Liver (tissue), 8 donors: ENCODE measurements at regions not wholly inside any gene's neighbourhood (a gene's known extent, or its start where the extent isn't known, plus 50 kb on each side); places are given as distances from the start of the nearest gene placed in this dataset.

Experiments used
- DNase-seq: peaks from one replicate; pipeline ENCODE4 v3.0.0-alpha.2; 2017; ENCODE audit warnings: low spot score
- H3K27ac ChIP-seq, 2 donors: one replicate each; pipeline ENCODE4 v1.7.0; 2013; ENCODE audit warnings: inconsistent platforms in 2 of 2, low read length in 2 of 2, control low read depth in 1 of 2, low read depth in 1 of 2, mild to moderate bottlenecking in 1 of 2
- H3K27me3 ChIP-seq, 4 donors: one replicate each; pipeline versions ENCODE4 v1.6.1 to v1.7.0; 2013; ENCODE audit warnings: low read length in 3 of 4, inconsistent platforms in 1 of 4, mild to moderate bottlenecking in 1 of 4, moderate library complexity in 1 of 4; ENCODE audit not compliant: control insufficient read depth in 4 of 4, insufficient read depth in 4 of 4
- H3K36me3 ChIP-seq, 4 donors: one replicate each; pipeline versions ENCODE4 v1.6.1 to v1.7.0; 2013; ENCODE audit warnings: low read length in 3 of 4, mild to moderate bottlenecking in 3 of 4, low read depth in 1 of 4, moderate library complexity in 1 of 4; ENCODE audit not compliant: control insufficient read depth in 4 of 4, insufficient read depth in 3 of 4
- H3K4me1 ChIP-seq, 4 donors: one replicate each; pipeline versions ENCODE4 v1.6.1 to v1.7.0; 2013; ENCODE audit warnings: low read length in 3 of 4, mild to moderate bottlenecking in 3 of 4, moderate library complexity in 1 of 4; ENCODE audit not compliant: control insufficient read depth in 4 of 4, insufficient read depth in 4 of 4
- H3K4me3 ChIP-seq, 3 donors: one replicate each; pipeline versions ENCODE4 v1.6.1 to v1.7.0; 2013; ENCODE audit warnings: low read length in 3 of 3, control low read depth in 1 of 3, low read depth in 1 of 3, mild to moderate bottlenecking in 1 of 3
- H3K9ac ChIP-seq, 2 donors: one replicate each; pipeline ENCODE4 v1.7.0; 2013; ENCODE audit warnings: low read length in 2 of 2, mild to moderate bottlenecking in 2 of 2, moderate library complexity in 2 of 2, control low read depth in 1 of 2, low read depth in 1 of 2
- H3K9me3 ChIP-seq, 4 donors: one replicate each; pipeline versions ENCODE4 v1.6.1 to v1.7.0; 2013; ENCODE audit warnings: low read length in 3 of 4; ENCODE audit not compliant: control insufficient read depth in 4 of 4
- EGR1 ChIP-seq, 2 donors: IDR thresholded peaks; 2 replicates each; pipeline ENCODE4 v1.6.1; 2016 to 2018; ENCODE audit warnings: antibody characterized with exemption in 2 of 2, low read depth in 2 of 2
- FOXA1 ChIP-seq: IDR thresholded peaks from 2 replicates; pipeline ENCODE4 v1.6.1; 2016; ENCODE audit warnings: antibody characterized with exemption
- FOXA2 ChIP-seq: IDR thresholded peaks from 2 replicates; pipeline ENCODE4 v1.6.1; 2016; ENCODE audit warnings: antibody characterized with exemption
- GABPA ChIP-seq, 2 donors: IDR thresholded peaks in 1 of 2; conservative IDR thresholded peaks in 1 of 2; 2 replicates each; pipeline ENCODE4 v1.6.1; 2016; ENCODE audit warnings: antibody characterized with exemption in 2 of 2, mild to moderate bottlenecking in 1 of 2, moderate library complexity in 1 of 2
- HNF4A ChIP-seq, 2 donors: conservative IDR thresholded peaks; 2 replicates each; pipeline ENCODE4 v1.6.1; 2016; ENCODE audit warnings: antibody characterized with exemption in 2 of 2, mild to moderate bottlenecking in 2 of 2
- HNF4G ChIP-seq: IDR thresholded peaks from 2 replicates; pipeline ENCODE4 v1.6.1; 2016; ENCODE audit warnings: antibody characterized with exemption
- JUND ChIP-seq, 2 donors: IDR thresholded peaks; 2 replicates each; pipeline ENCODE4 v1.6.1; 2016; ENCODE audit warnings: antibody characterized with exemption in 2 of 2
- NR2F2 ChIP-seq: IDR thresholded peaks from 2 replicates; pipeline ENCODE4 v1.6.1; 2016; ENCODE audit warnings: antibody characterized with exemption
- RAD21 ChIP-seq, 2 donors: IDR thresholded peaks; 2 replicates each; pipeline ENCODE4 v1.6.1; 2016; ENCODE audit warnings: antibody characterized with exemption in 2 of 2, mild to moderate bottlenecking in 2 of 2
- RXRA ChIP-seq, 2 donors: IDR thresholded peaks; 2 replicates each; pipeline ENCODE4 v1.6.1; 2017 to 2018; ENCODE audit warnings: antibody characterized with exemption in 2 of 2, mild to moderate bottlenecking in 1 of 2
- SP1 ChIP-seq: IDR thresholded peaks from 2 replicates; pipeline ENCODE4 v1.6.1; 2018; ENCODE audit warnings: antibody characterized with exemption, mild to moderate bottlenecking
- TAF1 ChIP-seq: conservative IDR thresholded peaks from 2 replicates; pipeline ENCODE4 v1.6.1; 2016; ENCODE audit warnings: antibody characterized with exemption, mild to moderate bottlenecking
- YY1 ChIP-seq: IDR thresholded peaks from 2 replicates; pipeline ENCODE4 v1.6.1; 2016; ENCODE audit warnings: antibody characterized with exemption, mild to moderate bottlenecking
- WGBS: extraction: QIAGEN DNeasy Blood & Tissue Kit; methylation state at CpG from one replicate; pipeline ENCODE4 v1.1.7; 2013; 5-methylcytosine and 5-hydroxymethylcytosine counted together
- TF ChIP-seq, protein P1 (sequence below): fragments of 150-350 bp; IDR thresholded peaks from 2 replicates; pipeline ENCODE4 v1.5.1; 2017; ENCODE audit warnings: improper control_type of control experiment, low read depth, low read length; ENCODE audit not compliant: missing input control
- TF ChIP-seq, protein P2 (sequence below): IDR thresholded peaks from 2 replicates; pipeline ENCODE4 v1.6.1; 2016; ENCODE audit warnings: antibody characterized with exemption, mild to moderate bottlenecking
- TF ChIP-seq, protein P3 (sequence below): IDR thresholded peaks from 2 replicates; pipeline ENCODE4 v1.6.1; 2016; ENCODE audit warnings: antibody characterized with exemption
- donor health status: healthy.
- donor health status: healthy.
- donor health status: healthy.
- donor health status: healthy.
- donor health status: healthy.

DNA sequence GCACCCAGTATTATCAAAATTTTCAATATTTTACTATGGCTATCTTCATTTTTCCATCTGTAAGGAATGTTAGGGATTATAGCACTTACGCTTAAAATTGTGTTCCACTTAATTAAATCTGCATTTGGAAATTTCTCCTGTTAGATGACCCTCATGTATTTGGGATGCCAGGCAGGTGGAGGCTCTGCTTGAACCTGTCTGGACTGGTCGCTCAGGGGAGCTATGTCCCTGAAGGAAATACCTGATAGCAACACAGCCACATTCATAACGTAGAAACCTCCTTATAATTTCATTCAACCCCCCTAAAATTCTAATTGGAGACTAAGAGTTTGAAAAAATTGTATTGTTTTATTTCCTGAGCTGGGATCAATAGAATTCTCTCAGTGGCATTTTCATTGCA lies 636.0 kb upstream of the MMS22L start:
- Histone ChIP-seq H3K27ac (no peak overlapping the region), H3K9me3 (no peaks in the 10 kb centered on the region), H3K4me1 (no peaks in the 10 kb centered on the region), H3K36me3 (no peaks in the 10 kb centered on the region), H3K9ac (no peak overlapping the region), H3K4me3 (no peak overlapping the region), H3K27me3 (no peaks in the 10 kb centered on the region)
- no peak for TF ChIP-seq YY1
- no peak for TF ChIP-seq HNF4G
- no peak for TF ChIP-seq FOXA1
- no peak for TF ChIP-seq HNF4A (conservative IDR thresholded peaks at IDR 0.05)
- TF ChIP-seq EGR1 (IDR thresholded peaks at IDR 0.05; ENCODE audit: low read depth in 2 of 2), result no peak
- no peak for TF ChIP-seq GABPA (IDR thresholded peaks at IDR 0.05 in 1 of 2, conservative IDR thresholded peaks at IDR 0.05 in 1 of 2)
- TF ChIP-seq FOXA2, result no peak
- TF ChIP-seq, protein P1, sequence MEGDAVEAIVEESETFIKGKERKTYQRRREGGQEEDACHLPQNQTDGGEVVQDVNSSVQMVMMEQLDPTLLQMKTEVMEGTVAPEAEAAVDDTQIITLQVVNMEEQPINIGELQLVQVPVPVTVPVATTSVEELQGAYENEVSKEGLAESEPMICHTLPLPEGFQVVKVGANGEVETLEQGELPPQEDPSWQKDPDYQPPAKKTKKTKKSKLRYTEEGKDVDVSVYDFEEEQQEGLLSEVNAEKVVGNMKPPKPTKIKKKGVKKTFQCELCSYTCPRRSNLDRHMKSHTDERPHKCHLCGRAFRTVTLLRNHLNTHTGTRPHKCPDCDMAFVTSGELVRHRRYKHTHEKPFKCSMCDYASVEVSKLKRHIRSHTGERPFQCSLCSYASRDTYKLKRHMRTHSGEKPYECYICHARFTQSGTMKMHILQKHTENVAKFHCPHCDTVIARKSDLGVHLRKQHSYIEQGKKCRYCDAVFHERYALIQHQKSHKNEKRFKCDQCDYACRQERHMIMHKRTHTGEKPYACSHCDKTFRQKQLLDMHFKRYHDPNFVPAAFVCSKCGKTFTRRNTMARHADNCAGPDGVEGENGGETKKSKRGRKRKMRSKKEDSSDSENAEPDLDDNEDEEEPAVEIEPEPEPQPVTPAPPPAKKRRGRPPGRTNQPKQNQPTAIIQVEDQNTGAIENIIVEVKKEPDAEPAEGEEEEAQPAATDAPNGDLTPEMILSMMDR, result no peak
- no peak for TF ChIP-seq NR2F2
- DNase-seq, result no peak
- WGBS, result 62% methylated on average over 3 of the region's 3 CpGs

DNA sequence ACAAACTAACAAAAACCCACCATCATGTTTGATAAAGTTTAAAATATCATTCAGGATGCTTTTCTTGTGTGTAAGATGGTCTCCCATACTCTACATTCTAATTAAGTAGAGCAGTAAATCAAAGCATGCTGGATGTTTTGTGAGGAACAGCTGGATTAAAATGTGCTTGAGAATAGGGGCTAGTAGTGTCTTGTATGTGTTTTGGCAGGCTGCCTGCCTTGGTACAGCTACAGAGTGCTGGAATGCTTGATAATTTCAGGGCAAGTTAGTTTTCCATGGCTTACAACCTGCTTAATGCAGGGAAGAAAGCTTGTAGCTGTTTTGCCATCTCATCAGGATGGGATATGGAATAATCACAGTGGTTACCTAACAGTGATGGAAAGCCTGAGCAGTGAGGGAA lies 636.6 kb upstream of the MMS22L start:
- Histone ChIP-seq H3K4me1 (no peaks in the 10 kb centered on the region), H3K9me3 (no peaks in the 10 kb centered on the region), H3K27ac (no peak overlapping the region), H3K4me3 (no peak overlapping the region), H3K9ac (no peak overlapping the region), H3K36me3 (no peaks in the 10 kb centered on the region), H3K27me3 (no peaks in the 10 kb centered on the region)
- no peak for TF ChIP-seq GABPA (IDR thresholded peaks at IDR 0.05 in 1 of 2, conservative IDR thresholded peaks at IDR 0.05 in 1 of 2)
- TF ChIP-seq, protein P1, result no peak
- no peak for TF ChIP-seq JUND (IDR thresholded peaks at IDR 0.05)
- TF ChIP-seq, protein P2, sequence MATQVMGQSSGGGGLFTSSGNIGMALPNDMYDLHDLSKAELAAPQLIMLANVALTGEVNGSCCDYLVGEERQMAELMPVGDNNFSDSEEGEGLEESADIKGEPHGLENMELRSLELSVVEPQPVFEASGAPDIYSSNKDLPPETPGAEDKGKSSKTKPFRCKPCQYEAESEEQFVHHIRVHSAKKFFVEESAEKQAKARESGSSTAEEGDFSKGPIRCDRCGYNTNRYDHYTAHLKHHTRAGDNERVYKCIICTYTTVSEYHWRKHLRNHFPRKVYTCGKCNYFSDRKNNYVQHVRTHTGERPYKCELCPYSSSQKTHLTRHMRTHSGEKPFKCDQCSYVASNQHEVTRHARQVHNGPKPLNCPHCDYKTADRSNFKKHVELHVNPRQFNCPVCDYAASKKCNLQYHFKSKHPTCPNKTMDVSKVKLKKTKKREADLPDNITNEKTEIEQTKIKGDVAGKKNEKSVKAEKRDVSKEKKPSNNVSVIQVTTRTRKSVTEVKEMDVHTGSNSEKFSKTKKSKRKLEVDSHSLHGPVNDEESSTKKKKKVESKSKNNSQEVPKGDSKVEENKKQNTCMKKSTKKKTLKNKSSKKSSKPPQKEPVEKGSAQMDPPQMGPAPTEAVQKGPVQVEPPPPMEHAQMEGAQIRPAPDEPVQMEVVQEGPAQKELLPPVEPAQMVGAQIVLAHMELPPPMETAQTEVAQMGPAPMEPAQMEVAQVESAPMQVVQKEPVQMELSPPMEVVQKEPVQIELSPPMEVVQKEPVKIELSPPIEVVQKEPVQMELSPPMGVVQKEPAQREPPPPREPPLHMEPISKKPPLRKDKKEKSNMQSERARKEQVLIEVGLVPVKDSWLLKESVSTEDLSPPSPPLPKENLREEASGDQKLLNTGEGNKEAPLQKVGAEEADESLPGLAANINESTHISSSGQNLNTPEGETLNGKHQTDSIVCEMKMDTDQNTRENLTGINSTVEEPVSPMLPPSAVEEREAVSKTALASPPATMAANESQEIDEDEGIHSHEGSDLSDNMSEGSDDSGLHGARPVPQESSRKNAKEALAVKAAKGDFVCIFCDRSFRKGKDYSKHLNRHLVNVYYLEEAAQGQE, result no peak
- TF ChIP-seq RXRA (IDR thresholded peaks at IDR 0.05), result no peak
- TF ChIP-seq FOXA2, result no peak
- TF ChIP-seq TAF1, result no peak
- no peak for TF ChIP-seq SP1
- TF ChIP-seq, protein P3, sequence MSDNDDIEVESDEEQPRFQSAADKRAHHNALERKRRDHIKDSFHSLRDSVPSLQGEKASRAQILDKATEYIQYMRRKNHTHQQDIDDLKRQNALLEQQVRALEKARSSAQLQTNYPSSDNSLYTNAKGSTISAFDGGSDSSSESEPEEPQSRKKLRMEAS, result no peak
- no peak for TF ChIP-seq YY1
- TF ChIP-seq RAD21 (IDR thresholded peaks at IDR 0.05), result no peak
- DNase-seq, result no peak
